Cardiac muscle cell (in vitro differentiated cells and primary cell): ENCODE measurements at regions not wholly inside any gene's neighbourhood (a gene's known extent, or its start where the extent isn't known, plus 50 kb on each side); places are given as distances from the start of the nearest gene placed in this dataset.

Source experiments
- DNase-seq, 2 donors: peaks; one replicate each; pipeline versions ENCODE4 v3.0.0 to v3.0.0-alpha.2; 2010 to 2017; ENCODE audit warnings: low read depth in 1 of 2, low spot score in 1 of 2
- H3K27ac ChIP-seq: fragments of 200-600 bp; sonication (generic); 2 replicates; pipeline ENCODE4 v1.5.1; 2016
- H3K27me3 ChIP-seq: fragments of 200-600 bp; sonication (generic); 2 replicates; pipeline ENCODE4 v1.6.0; 2016; ENCODE audit warnings: control low read depth
- H3K36me3 ChIP-seq: fragments of 200-600 bp; sonication (generic); 2 replicates; pipeline ENCODE4 v1.5.1; 2016; ENCODE audit warnings: control low read depth
- H3K4me1 ChIP-seq: fragments of 200-600 bp; sonication (generic); 2 replicates; pipeline ENCODE4 v1.8.1; 2017; ENCODE audit warnings: low read depth, mild to moderate bottlenecking, mixed run types
- H3K4me3 ChIP-seq: fragments of 200-600 bp; sonication (generic); 2 replicates; pipeline ENCODE4 v1.5.1; 2016; ENCODE audit warnings: mild to moderate bottlenecking
- H3K9me3 ChIP-seq: fragments of 200-600 bp; sonication (generic); 2 replicates; pipeline ENCODE4 v1.5.1; 2017; ENCODE audit warnings: low read depth, mild to moderate bottlenecking, control low read depth
- TF ChIP-seq, protein P1 (sequence below): IDR thresholded peaks from 2 replicates; pipeline ENCODE4 v1.5.1; 2012; ENCODE audit warnings: low read depth, mild to moderate bottlenecking, low read length

DNA sequence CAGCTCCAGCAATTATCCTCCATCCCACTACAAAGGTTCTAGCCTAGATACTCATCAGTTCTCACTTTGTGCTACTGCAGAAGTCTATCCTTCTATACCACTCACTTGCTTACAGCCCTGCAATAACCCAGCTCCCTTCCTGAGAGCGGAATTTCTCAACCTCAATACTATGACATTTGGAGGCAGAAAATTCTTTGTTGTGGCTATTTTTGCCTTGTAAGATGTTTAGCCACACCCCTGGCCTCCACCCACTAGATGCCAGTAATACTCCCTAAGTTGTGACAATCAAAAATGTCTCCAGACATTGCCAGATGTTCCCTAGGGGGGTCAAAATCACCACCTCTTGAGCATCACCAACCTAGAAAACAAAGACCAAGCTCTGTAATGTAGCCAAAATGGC lies 149.5 kb downstream of the QDPR start:
- Histone ChIP-seq H3K9me3 (no peaks in the 10 kb centered on the region), H3K27ac (no peak overlapping the region), H3K4me3 (no peak overlapping the region), H3K36me3 (no peaks in the 10 kb centered on the region), H3K4me1 (no peaks in the 10 kb centered on the region), H3K27me3 (no peaks in the 10 kb centered on the region)
- no peak for DNase-seq
- TF ChIP-seq, protein P1, sequence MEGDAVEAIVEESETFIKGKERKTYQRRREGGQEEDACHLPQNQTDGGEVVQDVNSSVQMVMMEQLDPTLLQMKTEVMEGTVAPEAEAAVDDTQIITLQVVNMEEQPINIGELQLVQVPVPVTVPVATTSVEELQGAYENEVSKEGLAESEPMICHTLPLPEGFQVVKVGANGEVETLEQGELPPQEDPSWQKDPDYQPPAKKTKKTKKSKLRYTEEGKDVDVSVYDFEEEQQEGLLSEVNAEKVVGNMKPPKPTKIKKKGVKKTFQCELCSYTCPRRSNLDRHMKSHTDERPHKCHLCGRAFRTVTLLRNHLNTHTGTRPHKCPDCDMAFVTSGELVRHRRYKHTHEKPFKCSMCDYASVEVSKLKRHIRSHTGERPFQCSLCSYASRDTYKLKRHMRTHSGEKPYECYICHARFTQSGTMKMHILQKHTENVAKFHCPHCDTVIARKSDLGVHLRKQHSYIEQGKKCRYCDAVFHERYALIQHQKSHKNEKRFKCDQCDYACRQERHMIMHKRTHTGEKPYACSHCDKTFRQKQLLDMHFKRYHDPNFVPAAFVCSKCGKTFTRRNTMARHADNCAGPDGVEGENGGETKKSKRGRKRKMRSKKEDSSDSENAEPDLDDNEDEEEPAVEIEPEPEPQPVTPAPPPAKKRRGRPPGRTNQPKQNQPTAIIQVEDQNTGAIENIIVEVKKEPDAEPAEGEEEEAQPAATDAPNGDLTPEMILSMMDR, result no peak

DNA sequence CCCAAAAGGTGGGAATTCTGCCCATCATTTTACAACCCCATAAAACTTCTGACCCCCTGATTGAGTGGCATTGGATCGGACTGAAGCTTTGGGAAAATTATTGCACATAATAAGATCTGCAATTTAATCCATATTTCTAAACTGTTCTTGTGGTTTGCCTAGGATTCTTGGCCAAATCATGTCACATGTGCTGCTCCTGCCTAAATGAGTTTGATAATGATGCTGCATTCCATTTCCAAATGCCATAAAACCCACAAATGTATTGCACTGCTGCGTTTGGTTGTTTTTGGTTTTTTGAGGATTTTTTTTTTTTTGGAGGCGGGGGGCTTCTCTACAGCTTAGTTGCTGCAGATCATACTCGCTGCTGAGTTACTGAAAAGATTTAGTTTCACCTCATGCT lies 153.6 kb downstream of the QDPR start:
- H3K9me3 ChIP-seq, result no peaks in the 10 kb centered on the region
- H3K4me3 ChIP-seq, result no peak overlapping the region
- no peaks in the 10 kb centered on the region for H3K36me3 ChIP-seq
- peak in 1 of 2 donors; percentile 24 for DNase-seq
- TF ChIP-seq, protein P1, result no peak
- H3K27me3 ChIP-seq, result no peaks in the 10 kb centered on the region
- no peaks in the 10 kb centered on the region for H3K4me1 ChIP-seq
- no peak overlapping the region for H3K27ac ChIP-seq

DNA sequence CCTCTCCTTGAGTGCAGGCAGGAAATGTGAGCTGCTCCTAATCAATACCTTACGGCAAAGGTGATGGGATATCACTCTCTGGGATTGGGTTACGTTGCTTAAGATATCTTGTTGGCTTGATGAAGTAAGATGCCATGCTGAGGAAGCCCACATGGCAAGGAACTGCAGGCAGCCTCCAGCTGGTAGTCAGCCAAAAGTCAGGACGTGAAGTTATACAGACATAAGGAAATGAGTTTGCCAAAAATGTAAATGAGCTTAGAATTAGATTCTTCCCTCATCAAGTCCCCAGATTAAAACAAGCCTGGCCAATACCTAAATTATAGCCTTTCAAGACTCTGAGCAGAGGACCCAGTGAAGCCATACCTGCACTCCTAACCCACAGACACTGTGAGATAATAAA lies 155.0 kb downstream of the QDPR start:
- no peaks in the 10 kb centered on the region for H3K4me1 ChIP-seq
- DNase-seq, result peak in 1 of 2 donors; percentile 29
- H3K9me3 ChIP-seq, result no peaks in the 10 kb centered on the region
- TF ChIP-seq, protein P1, result no peak
- H3K4me3 ChIP-seq, result no peak overlapping the region
- H3K27me3 ChIP-seq, result no peaks in the 10 kb centered on the region
- no peaks in the 10 kb centered on the region for H3K36me3 ChIP-seq
- H3K27ac ChIP-seq, result no peak overlapping the region

DNA sequence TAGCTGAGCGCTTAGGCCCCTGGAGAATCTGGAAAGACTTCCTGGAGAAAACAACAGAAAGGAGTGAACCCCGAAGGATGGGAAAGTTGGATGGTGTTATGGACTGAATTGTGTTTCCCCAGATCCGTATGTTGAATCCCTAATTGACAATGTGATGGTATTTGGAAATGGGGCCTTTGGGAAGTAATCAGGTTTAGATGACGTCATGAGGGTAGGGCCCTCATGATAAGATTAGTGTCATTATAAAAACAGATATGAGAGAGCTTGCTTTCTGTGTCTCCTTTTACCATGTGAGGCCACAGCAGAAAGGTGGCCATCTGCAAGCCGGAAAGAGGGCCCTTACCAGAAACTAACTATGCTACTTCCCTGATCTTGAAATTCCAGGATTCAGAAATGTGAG lies 159.5 kb downstream of the QDPR start:
- H3K4me1 ChIP-seq, result no peaks in the 10 kb centered on the region
- DNase-seq, result no peak
- H3K27ac ChIP-seq, result no peak overlapping the region
- no peaks in the 10 kb centered on the region for H3K9me3 ChIP-seq
- TF ChIP-seq, protein P1, result no peak
- no peak overlapping the region for H3K4me3 ChIP-seq
- no peaks in the 10 kb centered on the region for H3K36me3 ChIP-seq
- H3K27me3 ChIP-seq, result no peaks in the 10 kb centered on the region

DNA sequence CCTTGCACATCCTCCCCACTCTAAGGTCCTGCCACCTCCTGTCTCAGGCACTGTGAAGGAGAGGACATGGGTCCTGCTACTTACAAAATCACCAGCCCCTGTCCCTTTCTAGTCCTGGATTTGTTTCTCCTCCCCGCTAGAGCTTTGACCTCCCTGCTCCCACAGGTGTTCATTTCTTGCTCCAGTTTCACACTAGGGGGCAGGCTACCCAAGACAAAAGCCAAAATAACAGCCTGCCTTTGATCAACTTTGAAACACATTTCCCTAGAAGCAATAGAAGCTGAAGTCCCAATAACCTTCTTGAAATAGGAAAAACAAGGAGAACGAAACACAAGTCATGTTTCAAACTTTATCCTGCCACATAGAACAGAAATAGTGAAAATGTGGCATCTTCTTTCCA lies 164.4 kb downstream of the QDPR start:
- H3K4me3 ChIP-seq, result no peak overlapping the region
- no peaks in the 10 kb centered on the region for H3K36me3 ChIP-seq
- peak; percentile 36 to 61 for DNase-seq
- H3K4me1 ChIP-seq, result no peaks in the 10 kb centered on the region
- TF ChIP-seq, protein P1, result peak; percentile 80
- no peak overlapping the region for H3K27ac ChIP-seq
- H3K9me3 ChIP-seq, result no peaks in the 10 kb centered on the region
- H3K27me3 ChIP-seq, result no peaks in the 10 kb centered on the region

DNA sequence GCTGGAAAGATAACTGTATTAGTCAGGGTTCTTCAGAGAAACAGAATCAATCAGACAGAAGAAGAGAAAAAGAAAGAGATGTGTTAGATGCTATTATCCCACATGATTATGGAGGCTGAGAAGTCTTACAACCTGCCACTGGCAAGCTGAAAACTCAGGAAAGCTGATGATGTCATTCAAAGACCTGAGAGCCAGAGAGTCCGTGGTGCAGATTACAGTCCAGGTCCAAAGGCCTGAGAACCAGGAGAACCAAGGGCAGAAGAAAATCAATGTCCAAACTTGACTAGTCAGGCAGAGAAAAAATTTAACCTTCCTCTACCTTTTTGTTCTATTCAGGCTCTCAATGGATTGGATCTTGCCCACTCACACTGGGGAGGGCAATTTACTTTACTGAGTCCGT lies 172.5 kb downstream of the QDPR start:
- Histone ChIP-seq H3K4me3 (no peak overlapping the region), H3K4me1 (no peaks in the 10 kb centered on the region), H3K27me3 (no peaks in the 10 kb centered on the region), H3K27ac (no peak overlapping the region), H3K36me3 (no peaks in the 10 kb centered on the region), H3K9me3 (no peaks in the 10 kb centered on the region)
- TF ChIP-seq, protein P1, result no peak
- DNase-seq, result no peak
